Stomach smooth muscle (tissue), 2 donors: ENCODE measurements at regions not wholly inside any gene's neighbourhood (a gene's known extent, or its start where the extent isn't known, plus 50 kb on each side); places are given as distances from the start of the nearest gene placed in this dataset.
"Not testable (repeated sequence)": the region's sequence is repeated elsewhere in the genome, so short reads cannot be mapped to it uniquely, and the experiment has no call there.

Experiments used
- H3K27ac ChIP-seq: one replicate; pipeline ENCODE4 v1.7.0; 2013; ENCODE audit warnings: mild to moderate bottlenecking, low read length, inconsistent platforms
- H3K27me3 ChIP-seq, 2 donors: one replicate each; pipeline ENCODE4 v1.7.0; 2013; ENCODE audit warnings: low read length in 2 of 2; ENCODE audit not compliant: insufficient read depth in 2 of 2, control insufficient read depth in 1 of 2
- H3K36me3 ChIP-seq, 2 donors: one replicate each; pipeline ENCODE4 v1.7.0; 2013; ENCODE audit warnings: low read length in 2 of 2; ENCODE audit not compliant: control insufficient read depth in 2 of 2, insufficient read depth in 2 of 2
- H3K4me1 ChIP-seq: one replicate; pipeline ENCODE4 v1.7.0; 2013; ENCODE audit warnings: low read length; ENCODE audit not compliant: control insufficient read depth, insufficient read depth
- H3K4me3 ChIP-seq, 2 donors: one replicate each; pipeline ENCODE4 v1.7.0; 2013; ENCODE audit warnings: low read length in 2 of 2
- H3K9ac ChIP-seq, 2 donors: one replicate each; pipeline ENCODE4 v1.7.0; 2013; ENCODE audit warnings: low read length in 2 of 2, mild to moderate bottlenecking in 1 of 2
- H3K9me3 ChIP-seq, 2 donors: one replicate each; pipeline ENCODE4 v1.7.0; 2013; ENCODE audit warnings: low read length in 2 of 2; ENCODE audit not compliant: control insufficient read depth in 2 of 2
- donor health status: healthy.
- donor health status: Pancreatic carcinoma.

- not testable (repeated sequence) for H3K36me3 ChIP-seq, H3K9ac ChIP-seq, H3K9me3 ChIP-seq, H3K4me3 ChIP-seq, H3K27ac ChIP-seq, H3K4me1 ChIP-seq
- peaks cover 4 to 12% of the 10 kb centered on the region in 2 donors for H3K27me3 ChIP-seq
Observed at GRCh38 chr6:27825848-27826611, 86.2 kb downstream of the OR2B2 start.

- no peaks in the 10 kb centered on the region for H3K9me3 ChIP-seq
- no peak overlapping the region for H3K9ac ChIP-seq
- no peak overlapping the region for H3K4me3 ChIP-seq
Observed at GRCh38 chr6:27825025-27825793, 87.0 kb downstream of the OR2B2 start.

GRCh38 chr6:27824211-27825024 is 87.8 kb downstream of the OR2B2 start:
- H3K27me3 ChIP-seq, H3K9me3 ChIP-seq, H3K36me3 ChIP-seq, H3K4me1 ChIP-seq: not testable (repeated sequence)
- Histone ChIP-seq H3K9ac (peak overlapping the region; percentile 59 to 72), H3K4me3 (peak overlapping the region; percentile 53 to 77), H3K27ac (peak overlapping the region; percentile 70)

More at GRCh38 chr6:27825025-27825793, 87.0 kb downstream of the OR2B2 start:
- no peak overlapping the region for H3K27ac ChIP-seq
- peaks cover 4 to 5% of the 10 kb centered on the region in 2 donors for H3K27me3 ChIP-seq
- no peaks in the 10 kb centered on the region for H3K36me3 ChIP-seq
- no peaks in the 10 kb centered on the region for H3K4me1 ChIP-seq

GRCh38 chr6:27823714-27824210 is 88.4 kb downstream of the OR2B2 start:
- peak overlapping the region; percentile 68 to 69 for H3K4me3 ChIP-seq
- peak overlapping the region; percentile 1 to 36 for H3K9ac ChIP-seq
- H3K4me1 ChIP-seq, H3K36me3 ChIP-seq, H3K27me3 ChIP-seq, H3K9me3 ChIP-seq: not testable (repeated sequence)
- H3K27ac ChIP-seq: peak overlapping the region; percentile 18

GRCh38 chr6:27816906-27817305 is 95.3 kb downstream of the OR2B2 start:
- Histone ChIP-seq H3K36me3 (no peaks in the 10 kb centered on the region), H3K4me3 (no peak overlapping the region), H3K27me3 (peaks cover 9 to 15% of the 10 kb centered on the region in 2 donors)

GRCh38 chr6:27814665-27815424 is 97.4 kb downstream of the OR2B2 start:
- Histone ChIP-seq H3K27ac (peak overlapping the region; percentile 46), H3K36me3 (no peaks in the 10 kb centered on the region), H3K9me3 (no peaks in the 10 kb centered on the region), H3K4me3 (peak overlapping the region; percentile 51 to 81), H3K9ac (peak overlapping the region; percentile 2 to 29), H3K27me3 (peaks cover 18 to 20% of the 10 kb centered on the region in 2 donors), H3K4me1 (peaks cover 13% of the 10 kb centered on the region)

More at GRCh38 chr6:27816906-27817305, 95.3 kb downstream of the OR2B2 start:
- Histone ChIP-seq H3K4me1 (peaks cover 3% of the 10 kb centered on the region), H3K9me3 (no peaks in the 10 kb centered on the region), H3K27ac (no peak overlapping the region), H3K9ac (no peak overlapping the region)

GRCh38 chr6:27814415-27814664 is 97.9 kb downstream of the OR2B2 start:
- peak overlapping the region; percentile 51 to 81 for H3K4me3 ChIP-seq
- H3K36me3 ChIP-seq, H3K9ac ChIP-seq, H3K9me3 ChIP-seq, H3K27ac ChIP-seq: not testable (repeated sequence)
- H3K4me1 ChIP-seq: peaks cover 13% of the 10 kb centered on the region
- H3K27me3 ChIP-seq: peaks cover 18 to 19% of the 10 kb centered on the region in 2 donors

GRCh38 chr6:27812805-27813492 is 99.2 kb downstream of the OR2B2 start:
- H3K4me1 ChIP-seq: peaks cover 16% of the 10 kb centered on the region
- peaks cover 18 to 19% of the 10 kb centered on the region in 2 donors for H3K27me3 ChIP-seq
- H3K4me3 ChIP-seq: no peak overlapping the region
- no peak overlapping the region for H3K27ac ChIP-seq
- no peaks in the 10 kb centered on the region for H3K9me3 ChIP-seq
- H3K9ac ChIP-seq: no peak overlapping the region
- H3K36me3 ChIP-seq: no peaks in the 10 kb centered on the region

- H3K9ac ChIP-seq: no peak overlapping the region
- no peaks in the 10 kb centered on the region for H3K9me3 ChIP-seq
- peaks cover 19% of the 10 kb centered on the region for H3K4me1 ChIP-seq
- no peaks in the 10 kb centered on the region for H3K36me3 ChIP-seq
- H3K27me3 ChIP-seq: peaks cover 19% of the 10 kb centered on the region in 2 donors
- no peak overlapping the region for H3K4me3 ChIP-seq
- H3K27ac ChIP-seq: no peak overlapping the region
Observed at GRCh38 chr6:27812078-27812804, 100.0 kb downstream of the OR2B2 start.
